ENCODE measurements at regions not wholly inside any gene's neighbourhood (a gene's known extent, or its start where the extent isn't known, plus 50 kb on each side); places are given as distances from the start of the nearest gene placed in this dataset.

GRCh38 chr7:124275411-124275810 is 242.5 kb upstream of the TMEM229A start:
- no peak overlapping the region for H3K4me3 ChIP-seq (ENCODE audit: low read depth, low read length)
- TF ChIP-seq, protein P1, sequence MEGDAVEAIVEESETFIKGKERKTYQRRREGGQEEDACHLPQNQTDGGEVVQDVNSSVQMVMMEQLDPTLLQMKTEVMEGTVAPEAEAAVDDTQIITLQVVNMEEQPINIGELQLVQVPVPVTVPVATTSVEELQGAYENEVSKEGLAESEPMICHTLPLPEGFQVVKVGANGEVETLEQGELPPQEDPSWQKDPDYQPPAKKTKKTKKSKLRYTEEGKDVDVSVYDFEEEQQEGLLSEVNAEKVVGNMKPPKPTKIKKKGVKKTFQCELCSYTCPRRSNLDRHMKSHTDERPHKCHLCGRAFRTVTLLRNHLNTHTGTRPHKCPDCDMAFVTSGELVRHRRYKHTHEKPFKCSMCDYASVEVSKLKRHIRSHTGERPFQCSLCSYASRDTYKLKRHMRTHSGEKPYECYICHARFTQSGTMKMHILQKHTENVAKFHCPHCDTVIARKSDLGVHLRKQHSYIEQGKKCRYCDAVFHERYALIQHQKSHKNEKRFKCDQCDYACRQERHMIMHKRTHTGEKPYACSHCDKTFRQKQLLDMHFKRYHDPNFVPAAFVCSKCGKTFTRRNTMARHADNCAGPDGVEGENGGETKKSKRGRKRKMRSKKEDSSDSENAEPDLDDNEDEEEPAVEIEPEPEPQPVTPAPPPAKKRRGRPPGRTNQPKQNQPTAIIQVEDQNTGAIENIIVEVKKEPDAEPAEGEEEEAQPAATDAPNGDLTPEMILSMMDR (IDR thresholded peaks at IDR 0.05; ENCODE audit: low read depth, low read length), result no peak

GRCh38 chr7:124269774-124270173 is 236.9 kb upstream of the TMEM229A start:
- TF ChIP-seq, protein P1 (IDR thresholded peaks at IDR 0.05; ENCODE audit: low read depth, low read length), result no peak
- H3K4me3 ChIP-seq (ENCODE audit: low read depth, low read length), result no peak overlapping the region

GRCh38 chr7:124267154-124267553 is 234.3 kb upstream of the TMEM229A start:
- H3K4me3 ChIP-seq (ENCODE audit: low read depth, low read length), result no peak overlapping the region
- TF ChIP-seq, protein P1 (IDR thresholded peaks at IDR 0.05; ENCODE audit: low read depth, low read length), result no peak

GRCh38 chr7:124263232-124263827 is 230.5 kb upstream of the TMEM229A start:
- TF ChIP-seq, protein P1 (IDR thresholded peaks at IDR 0.05; ENCODE audit: low read depth, low read length), result no peak

DNA sequence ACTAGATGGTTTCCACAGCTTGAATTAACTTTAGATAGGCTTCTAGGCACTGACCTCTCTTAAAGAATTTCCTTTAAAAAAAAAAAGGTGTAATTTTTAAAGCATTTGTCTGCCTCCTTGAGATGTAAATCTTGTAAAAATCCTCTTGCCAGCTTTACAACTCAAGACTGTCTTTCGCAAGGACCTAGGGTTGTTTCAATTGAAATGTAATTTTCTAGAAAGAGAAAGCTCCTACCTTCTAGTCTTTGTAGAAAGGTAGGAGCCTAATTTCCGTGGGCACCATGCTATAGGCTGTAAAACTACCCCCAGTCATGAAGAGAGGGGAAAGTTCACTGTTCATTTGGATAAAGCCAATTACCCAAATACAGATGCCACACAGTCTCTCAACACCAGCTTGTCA is 228.8 kb upstream of the TMEM229A start:
- TF ChIP-seq, protein P1 (IDR thresholded peaks at IDR 0.05; ENCODE audit: low read depth, low read length), result no peak
- H3K4me3 ChIP-seq (ENCODE audit: low read depth, low read length), result no peak overlapping the region

More at GRCh38 chr7:124263232-124263827, 230.5 kb upstream of the TMEM229A start:
- H3K4me3 ChIP-seq (ENCODE audit: low read depth, low read length), result no peak overlapping the region

- TF ChIP-seq, protein P1 (IDR thresholded peaks at IDR 0.05; ENCODE audit: low read depth, low read length), result no peak
- no peak overlapping the region for H3K4me3 ChIP-seq (ENCODE audit: low read depth, low read length)
Observed at GRCh38 chr7:124257638-124258308, 224.9 kb upstream of the TMEM229A start.

GRCh38 chr7:124255041-124255655 is 222.3 kb upstream of the TMEM229A start:
- H3K4me3 ChIP-seq (ENCODE audit: low read depth, low read length), result no peak overlapping the region
- TF ChIP-seq, protein P1 (IDR thresholded peaks at IDR 0.05; ENCODE audit: low read depth, low read length), result no peak
